Adipocyte (in vitro differentiated cells): ENCODE measurements at regions not wholly inside any gene's neighbourhood (a gene's known extent, or its start where the extent isn't known, plus 50 kb on each side); places are given as distances from the start of the nearest gene placed in this dataset.

Source experiments
- DNase-seq: peaks from one replicate; pipeline ENCODE4 v3.0.0-alpha.2; 2015; ENCODE audit warnings: low read depth
- H3K27me3 ChIP-seq: replicated peaks from 2 replicates; pipeline ENCODE4 v1.7.0; 2013; ENCODE audit warnings: mild to moderate bottlenecking, low read length, moderate library complexity; ENCODE audit not compliant: control insufficient read depth, insufficient read depth
- H3K36me3 ChIP-seq: 2 replicates; pipeline ENCODE4 v1.7.0; 2013; ENCODE audit warnings: low read length, mild to moderate bottlenecking, moderate library complexity; ENCODE audit not compliant: control insufficient read depth, insufficient read depth, severe bottlenecking
- H3K4me1 ChIP-seq: 2 replicates; pipeline ENCODE4 v1.7.0; 2013; ENCODE audit warnings: mild to moderate bottlenecking, low read length, moderate library complexity; ENCODE audit not compliant: control insufficient read depth, insufficient read depth
- H3K4me3 ChIP-seq: 2 replicates; pipeline ENCODE4 v1.7.0; 2013; ENCODE audit warnings: mild to moderate bottlenecking, low read length, moderate library complexity
- H3K9ac ChIP-seq: 2 replicates; pipeline ENCODE4 v1.7.0; 2013; ENCODE audit warnings: mild to moderate bottlenecking, low read length, moderate library complexity
- H3K9me3 ChIP-seq: 2 replicates; pipeline ENCODE4 v1.7.0; 2013; ENCODE audit warnings: mild to moderate bottlenecking, low read length, moderate library complexity; ENCODE audit not compliant: control insufficient read depth

- DNase-seq: no peak
- H3K36me3 ChIP-seq: no peaks in the 10 kb centered on the region
- H3K4me1 ChIP-seq: peaks cover 7% of the 10 kb centered on the region
- peak overlapping the region; percentile 43 for H3K9ac ChIP-seq
- peaks cover 5% of the 10 kb centered on the region for H3K9me3 ChIP-seq
- no peaks in the 10 kb centered on the region for H3K27me3 ChIP-seq
- peak overlapping the region; percentile 63 for H3K4me3 ChIP-seq
Measured at GRCh38 chr20:11778206-11778570, 139.5 kb upstream of the BTBD3 start.

GRCh38 chr20:11780765-11781369, 136.8 kb upstream of the BTBD3 start:
- no peaks in the 10 kb centered on the region for H3K27me3 ChIP-seq
- H3K4me3 ChIP-seq: no peak overlapping the region
- no peak overlapping the region for H3K9ac ChIP-seq
- no peaks in the 10 kb centered on the region for H3K9me3 ChIP-seq
- no peak for DNase-seq
- no peaks in the 10 kb centered on the region for H3K36me3 ChIP-seq
- peaks cover 7% of the 10 kb centered on the region for H3K4me1 ChIP-seq

GRCh38 chr20:11783102-11783850, 134.4 kb upstream of the BTBD3 start:
- no peaks in the 10 kb centered on the region for H3K9me3 ChIP-seq
- H3K27me3 ChIP-seq: no peaks in the 10 kb centered on the region
- no peak for DNase-seq
- no peaks in the 10 kb centered on the region for H3K36me3 ChIP-seq
- peaks cover 5% of the 10 kb centered on the region for H3K4me1 ChIP-seq
- no peak overlapping the region for H3K4me3 ChIP-seq
- no peak overlapping the region for H3K9ac ChIP-seq

- Histone ChIP-seq H3K4me3 (no peak overlapping the region), H3K27me3 (peaks cover 6% of the 10 kb centered on the region), H3K9ac (no peak overlapping the region), H3K4me1 (no peaks in the 10 kb centered on the region), H3K36me3 (no peaks in the 10 kb centered on the region), H3K9me3 (no peaks in the 10 kb centered on the region)
- DNase-seq: no peak
Measured at GRCh38 chr20:11785885-11786507, 131.7 kb upstream of the BTBD3 start.

- no peaks in the 10 kb centered on the region for H3K36me3 ChIP-seq
- H3K4me1 ChIP-seq: no peaks in the 10 kb centered on the region
- no peak overlapping the region for H3K4me3 ChIP-seq
- peaks cover 6% of the 10 kb centered on the region for H3K27me3 ChIP-seq
- no peak for DNase-seq
- H3K9me3 ChIP-seq: no peaks in the 10 kb centered on the region
- no peak overlapping the region for H3K9ac ChIP-seq
Measured at GRCh38 chr20:11790046-11790445, 127.6 kb upstream of the BTBD3 start.

- H3K27me3 ChIP-seq: peaks cover 6% of the 10 kb centered on the region
- H3K9me3 ChIP-seq: no peaks in the 10 kb centered on the region
- DNase-seq: no peak
- H3K36me3 ChIP-seq: no peaks in the 10 kb centered on the region
- H3K4me3 ChIP-seq: no peak overlapping the region
- no peaks in the 10 kb centered on the region for H3K4me1 ChIP-seq
- no peak overlapping the region for H3K9ac ChIP-seq
Measured at GRCh38 chr20:11791316-11791715, 126.4 kb upstream of the BTBD3 start.

- H3K36me3 ChIP-seq: no peaks in the 10 kb centered on the region
- H3K27me3 ChIP-seq: peaks cover 6% of the 10 kb centered on the region
- H3K9me3 ChIP-seq: no peaks in the 10 kb centered on the region
- H3K4me1 ChIP-seq: no peaks in the 10 kb centered on the region
- no peak for DNase-seq
- no peak overlapping the region for H3K9ac ChIP-seq
- no peak overlapping the region for H3K4me3 ChIP-seq
Measured at GRCh38 chr20:11791835-11792567, 125.7 kb upstream of the BTBD3 start.

- no peak overlapping the region for H3K9ac ChIP-seq
- H3K9me3 ChIP-seq: no peaks in the 10 kb centered on the region
- H3K4me1 ChIP-seq: no peaks in the 10 kb centered on the region
- no peak overlapping the region for H3K4me3 ChIP-seq
- no peaks in the 10 kb centered on the region for H3K36me3 ChIP-seq
- no peak for DNase-seq
- peaks cover 6% of the 10 kb centered on the region for H3K27me3 ChIP-seq
Measured at GRCh38 chr20:11792568-11792953, 125.1 kb upstream of the BTBD3 start.

GRCh38 chr20:11794525-11794924, 123.2 kb upstream of the BTBD3 start:
- Histone ChIP-seq H3K9me3 (no peaks in the 10 kb centered on the region), H3K27me3 (peaks cover 3% of the 10 kb centered on the region), H3K9ac (no peak overlapping the region), H3K4me1 (no peaks in the 10 kb centered on the region), H3K4me3 (no peak overlapping the region), H3K36me3 (no peaks in the 10 kb centered on the region)
- no peak for DNase-seq

GRCh38 chr20:11795071-11795615, 122.5 kb upstream of the BTBD3 start:
- Histone ChIP-seq H3K4me3 (no peak overlapping the region), H3K36me3 (no peaks in the 10 kb centered on the region), H3K9ac (no peak overlapping the region), H3K4me1 (no peaks in the 10 kb centered on the region), H3K27me3 (peaks cover 3% of the 10 kb centered on the region), H3K9me3 (no peaks in the 10 kb centered on the region)
- DNase-seq: no peak

GRCh38 chr20:11796026-11796425, 121.7 kb upstream of the BTBD3 start:
- no peak for DNase-seq
- Histone ChIP-seq H3K27me3 (no peaks in the 10 kb centered on the region), H3K4me3 (no peak overlapping the region), H3K9ac (no peak overlapping the region), H3K9me3 (no peaks in the 10 kb centered on the region), H3K4me1 (no peaks in the 10 kb centered on the region), H3K36me3 (no peaks in the 10 kb centered on the region)
